SK-N-MC (cell line): ENCODE measurements at regions not wholly inside any gene's neighbourhood (a gene's known extent, or its start where the extent isn't known, plus 50 kb on each side); places are given as distances from the start of the nearest gene placed in this dataset.

Source experiments
- EZH2 ChIP-seq: fragments of 200-600 bp; sonication (generic); IDR thresholded peaks from one replicate; pipeline ENCODE4 v1.6.1; 2017; ENCODE audit warnings: antibody characterized with exemption
- FOXP2 ChIP-seq: optimal IDR thresholded peaks from 2 replicates; pipeline ENCODE3; 2011; ENCODE audit warnings: mild to moderate bottlenecking, moderate library complexity; ENCODE audit not compliant: insufficient read depth; ENCODE audit errors: extremely low read length, control extremely low read depth
- POLR2AphosphoS5 ChIP-seq: IDR thresholded peaks from 2 replicates; pipeline ENCODE4 v1.6.1; 2012; ENCODE audit warnings: mild to moderate bottlenecking, low read depth, low read length, borderline replicate concordance

DNA sequence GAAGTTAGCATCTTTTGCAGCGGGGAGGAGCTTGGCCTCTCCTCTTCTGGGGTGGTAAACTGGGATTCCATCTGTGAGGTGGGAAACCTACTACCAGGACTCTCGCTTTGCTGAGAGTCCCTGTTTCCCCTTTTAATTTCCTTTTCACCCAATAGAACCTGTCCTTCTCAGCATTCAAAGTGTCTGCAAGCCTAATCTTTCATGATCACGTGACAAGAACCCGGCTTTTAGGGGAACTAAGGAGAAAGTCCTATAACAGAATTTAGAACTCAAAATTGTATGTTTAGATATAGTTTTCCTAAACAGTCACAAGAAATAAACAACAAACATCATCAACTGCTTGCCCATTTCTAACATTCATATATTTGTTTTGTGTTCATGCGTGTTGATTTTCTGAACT is 103.6 kb upstream of the CDH19 start:
- TF ChIP-seq EZH2 (no peak), POLR2AphosphoS5 (no peak), FOXP2 (no peak)
